Cardiac muscle cell (in vitro differentiated cells and primary cell): ENCODE measurements at regions not wholly inside any gene's neighbourhood (a gene's known extent, or its start where the extent isn't known, plus 50 kb on each side); places are given as distances from the start of the nearest gene placed in this dataset.

ENCODE experiments used
- DNase-seq, 2 donors: peaks; one replicate each; pipeline versions ENCODE4 v3.0.0 to v3.0.0-alpha.2; 2010 to 2017; ENCODE audit warnings: low read depth in 1 of 2, low spot score in 1 of 2
- H3K27ac ChIP-seq: fragments of 200-600 bp; sonication (generic); 2 replicates; pipeline ENCODE4 v1.5.1; 2016
- H3K27me3 ChIP-seq: fragments of 200-600 bp; sonication (generic); 2 replicates; pipeline ENCODE4 v1.6.0; 2016; ENCODE audit warnings: control low read depth
- H3K36me3 ChIP-seq: fragments of 200-600 bp; sonication (generic); 2 replicates; pipeline ENCODE4 v1.5.1; 2016; ENCODE audit warnings: control low read depth
- H3K4me1 ChIP-seq: fragments of 200-600 bp; sonication (generic); 2 replicates; pipeline ENCODE4 v1.8.1; 2017; ENCODE audit warnings: low read depth, mild to moderate bottlenecking, mixed run types
- H3K4me3 ChIP-seq: fragments of 200-600 bp; sonication (generic); 2 replicates; pipeline ENCODE4 v1.5.1; 2016; ENCODE audit warnings: mild to moderate bottlenecking
- H3K9me3 ChIP-seq: fragments of 200-600 bp; sonication (generic); 2 replicates; pipeline ENCODE4 v1.5.1; 2017; ENCODE audit warnings: low read depth, mild to moderate bottlenecking, control low read depth
- TF ChIP-seq, protein P1 (sequence below): IDR thresholded peaks from 2 replicates; pipeline ENCODE4 v1.5.1; 2012; ENCODE audit warnings: low read depth, mild to moderate bottlenecking, low read length

DNA sequence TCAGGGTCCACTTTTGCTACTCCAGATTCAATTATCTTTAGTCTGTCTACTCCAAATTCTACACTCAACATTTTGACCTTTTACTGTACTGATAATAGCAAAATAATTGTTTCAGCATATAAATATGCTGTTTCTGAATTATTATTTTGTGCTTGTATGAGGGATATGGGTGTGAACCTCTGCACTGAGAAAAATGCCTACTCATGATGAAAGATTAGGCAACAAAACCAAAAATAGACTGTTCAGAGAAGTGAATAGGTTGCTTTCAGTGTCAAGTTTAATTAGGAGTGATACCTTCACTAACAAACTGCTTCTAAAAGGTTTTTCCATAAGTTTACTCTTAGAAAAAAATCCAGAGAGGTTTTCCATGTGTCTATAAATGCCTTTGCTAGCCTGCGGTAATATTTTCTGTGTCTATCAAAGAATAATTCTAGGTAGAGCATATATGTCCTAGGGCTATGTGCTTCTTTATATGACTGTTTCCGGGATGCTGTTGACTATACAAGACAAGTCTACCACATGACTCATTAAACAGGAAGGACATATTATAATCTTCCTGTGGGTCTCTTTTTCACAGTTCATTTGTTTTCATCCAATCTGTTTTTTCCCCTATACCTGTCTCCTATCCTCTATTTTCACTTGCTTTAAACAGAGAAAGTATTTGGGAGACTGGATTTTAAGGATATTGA, 218.5 kb upstream of the TTC14 start:
- no peak overlapping the region for H3K4me3 ChIP-seq
- H3K4me1 ChIP-seq = no peaks in the 10 kb centered on the region
- DNase-seq = no peak
- H3K27me3 ChIP-seq = no peaks in the 10 kb centered on the region
- TF ChIP-seq, protein P1, sequence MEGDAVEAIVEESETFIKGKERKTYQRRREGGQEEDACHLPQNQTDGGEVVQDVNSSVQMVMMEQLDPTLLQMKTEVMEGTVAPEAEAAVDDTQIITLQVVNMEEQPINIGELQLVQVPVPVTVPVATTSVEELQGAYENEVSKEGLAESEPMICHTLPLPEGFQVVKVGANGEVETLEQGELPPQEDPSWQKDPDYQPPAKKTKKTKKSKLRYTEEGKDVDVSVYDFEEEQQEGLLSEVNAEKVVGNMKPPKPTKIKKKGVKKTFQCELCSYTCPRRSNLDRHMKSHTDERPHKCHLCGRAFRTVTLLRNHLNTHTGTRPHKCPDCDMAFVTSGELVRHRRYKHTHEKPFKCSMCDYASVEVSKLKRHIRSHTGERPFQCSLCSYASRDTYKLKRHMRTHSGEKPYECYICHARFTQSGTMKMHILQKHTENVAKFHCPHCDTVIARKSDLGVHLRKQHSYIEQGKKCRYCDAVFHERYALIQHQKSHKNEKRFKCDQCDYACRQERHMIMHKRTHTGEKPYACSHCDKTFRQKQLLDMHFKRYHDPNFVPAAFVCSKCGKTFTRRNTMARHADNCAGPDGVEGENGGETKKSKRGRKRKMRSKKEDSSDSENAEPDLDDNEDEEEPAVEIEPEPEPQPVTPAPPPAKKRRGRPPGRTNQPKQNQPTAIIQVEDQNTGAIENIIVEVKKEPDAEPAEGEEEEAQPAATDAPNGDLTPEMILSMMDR = no peak
- no peak overlapping the region for H3K27ac ChIP-seq
- no peaks in the 10 kb centered on the region for H3K36me3 ChIP-seq
- H3K9me3 ChIP-seq = no peaks in the 10 kb centered on the region

DNA sequence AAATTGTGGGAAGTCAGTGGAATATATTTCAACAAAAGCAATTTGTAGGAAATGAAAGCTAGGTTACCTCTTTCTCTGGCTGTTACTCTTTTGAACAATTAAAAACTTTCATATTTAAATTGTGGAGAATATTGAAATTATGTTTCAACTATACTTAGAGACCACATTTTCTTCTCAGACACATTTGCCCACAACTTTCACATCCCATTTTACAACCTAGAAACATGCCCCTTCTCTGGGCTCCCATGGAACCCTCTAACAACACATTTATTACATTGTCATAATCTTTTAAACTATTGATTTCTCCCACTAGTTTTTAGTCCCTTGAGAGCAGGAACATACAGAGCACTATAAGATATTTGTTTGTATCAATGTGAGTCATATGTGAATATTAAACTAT, 211.7 kb upstream of the TTC14 start:
- no peaks in the 10 kb centered on the region for H3K36me3 ChIP-seq
- no peak overlapping the region for H3K4me3 ChIP-seq
- TF ChIP-seq, protein P1 = no peak
- no peak overlapping the region for H3K27ac ChIP-seq
- H3K4me1 ChIP-seq = no peaks in the 10 kb centered on the region
- H3K9me3 ChIP-seq = no peaks in the 10 kb centered on the region
- H3K27me3 ChIP-seq = no peaks in the 10 kb centered on the region
- no peak for DNase-seq

DNA sequence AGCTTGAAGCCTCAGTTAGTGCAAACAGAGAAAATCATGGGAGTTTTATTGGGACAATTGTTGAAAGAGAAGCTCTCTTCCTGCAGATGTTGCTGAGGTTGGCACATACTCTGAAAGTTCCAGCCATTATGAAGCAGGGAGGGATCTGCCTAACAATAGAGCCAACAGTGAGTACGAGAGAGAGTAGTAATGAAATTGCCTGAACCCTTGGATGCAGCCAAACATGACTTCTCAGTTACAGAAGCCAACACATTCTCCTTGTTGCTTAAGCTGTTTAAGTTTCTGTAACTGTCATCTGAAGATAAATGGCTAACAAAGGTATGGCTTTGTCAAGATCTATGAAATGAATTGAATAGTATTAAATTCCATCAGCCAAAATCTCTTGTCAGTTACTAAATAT, 211.0 kb upstream of the TTC14 start:
- Histone ChIP-seq H3K27ac (no peak overlapping the region), H3K9me3 (no peaks in the 10 kb centered on the region), H3K4me1 (no peaks in the 10 kb centered on the region), H3K4me3 (no peak overlapping the region), H3K36me3 (no peaks in the 10 kb centered on the region), H3K27me3 (no peaks in the 10 kb centered on the region)
- no peak for DNase-seq
- TF ChIP-seq, protein P1 = no peak

DNA sequence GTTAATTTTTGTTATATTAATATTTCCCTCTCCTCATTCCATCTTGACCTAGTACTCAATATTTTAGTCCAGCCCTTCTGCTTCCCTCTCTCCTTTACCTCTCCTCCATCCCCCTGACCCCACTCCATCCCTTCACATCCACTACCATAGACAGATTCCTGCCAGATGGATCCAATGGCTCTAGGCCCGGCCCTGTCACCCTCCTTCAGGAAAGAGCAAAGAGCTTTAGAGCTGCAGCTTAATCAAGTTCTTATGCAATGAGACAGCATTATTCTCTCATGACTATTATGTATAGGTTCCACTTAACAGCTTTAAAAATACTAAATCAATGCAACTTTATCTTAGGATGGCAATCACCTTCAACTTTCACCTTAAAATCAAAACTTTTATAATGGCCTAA, 200.7 kb upstream of the TTC14 start:
- Histone ChIP-seq H3K36me3 (no peaks in the 10 kb centered on the region), H3K4me1 (no peaks in the 10 kb centered on the region), H3K9me3 (no peaks in the 10 kb centered on the region), H3K27me3 (no peaks in the 10 kb centered on the region), H3K27ac (no peak overlapping the region), H3K4me3 (no peak overlapping the region)
- no peak for DNase-seq
- TF ChIP-seq, protein P1 = no peak

DNA sequence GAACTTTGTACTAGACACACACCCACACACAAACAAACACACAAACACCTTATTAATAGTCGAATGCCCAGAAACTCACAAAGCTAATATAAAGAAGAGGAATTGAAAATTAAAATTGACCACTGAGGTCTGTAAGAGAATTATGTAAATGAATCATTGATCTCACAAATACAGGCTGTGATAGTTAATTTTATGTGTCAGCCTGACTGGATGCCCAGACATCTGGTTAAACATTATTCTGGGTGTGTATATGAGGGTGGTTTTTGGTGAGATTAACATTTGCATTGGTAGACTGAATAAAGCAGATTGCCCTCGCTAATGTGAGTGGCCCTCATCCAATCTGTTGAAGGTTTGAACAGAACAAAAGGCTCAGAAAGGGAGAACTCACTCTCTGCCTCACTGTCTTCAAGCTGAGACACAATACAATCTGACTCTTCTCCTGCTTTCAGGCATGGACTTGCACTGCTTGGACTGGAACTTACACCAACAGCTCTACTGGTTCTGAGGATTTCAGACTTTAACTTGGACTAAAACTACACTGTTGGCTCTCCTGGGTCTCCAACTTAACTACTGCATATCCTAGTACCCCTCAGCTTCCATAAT, 199.4 kb upstream of the TTC14 start:
- Histone ChIP-seq H3K27ac (no peak overlapping the region), H3K4me1 (no peaks in the 10 kb centered on the region), H3K27me3 (no peaks in the 10 kb centered on the region), H3K9me3 (no peaks in the 10 kb centered on the region), H3K36me3 (no peaks in the 10 kb centered on the region), H3K4me3 (no peak overlapping the region)
- DNase-seq = no peak
- TF ChIP-seq, protein P1 = no peak
